ENCODE measurements at regions not wholly inside any gene's neighbourhood (a gene's known extent, or its start where the extent isn't known, plus 50 kb on each side); places are given as distances from the start of the nearest gene placed in this dataset.

DNA sequence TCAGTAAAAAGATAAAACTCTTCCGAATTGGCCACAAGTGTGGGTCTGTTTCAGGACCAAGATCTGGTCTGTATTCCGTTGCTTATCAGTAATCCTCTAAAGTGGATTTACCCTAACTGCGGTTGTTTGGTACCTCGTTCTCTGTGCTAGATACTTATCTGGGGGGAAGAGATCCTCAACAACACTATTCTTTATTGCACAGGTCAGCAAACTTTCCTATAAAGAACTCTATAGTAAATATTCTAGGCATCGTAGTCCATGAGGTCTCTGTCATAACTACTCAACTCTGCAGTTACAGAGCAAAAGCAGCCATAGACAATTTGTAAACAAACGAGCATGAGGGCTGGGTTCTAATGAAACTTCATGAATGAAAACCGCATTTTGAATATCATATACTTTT is 335.8 kb upstream of the KIF2A start:
- TF ChIP-seq GATA2 (IDR thresholded peaks at IDR 0.05; ENCODE audit: low read depth, low read length) (no peak), GATA3 (IDR thresholded peaks at IDR 0.05; ENCODE audit: low read depth, low read length) (no peak)
